ENCODE measurements at regions not wholly inside any gene's neighbourhood (a gene's known extent, or its start where the extent isn't known, plus 50 kb on each side); places are given as distances from the start of the nearest gene placed in this dataset.

- Histone ChIP-seq H3K27ac (no peak overlapping the region), H3K27me3 (no peaks in the 10 kb centered on the region), H3K9me3 (no peaks in the 10 kb centered on the region), H3K4me1 (no peaks in the 10 kb centered on the region), H3K36me3 (no peaks in the 10 kb centered on the region), H3K4me3 (no peak overlapping the region)
- DNase-seq (no peak), ATAC-seq (no peak)
- TF ChIP-seq CTCF (IDR thresholded peaks at IDR 0.05) (no peak), POLR2A (IDR thresholded peaks at IDR 0.05) (no peak)
- intact Hi-C loops (cut with DNase I), result no loop called here
These were observed 1414.5 kb downstream of the NLGN4Y start for GRCh38 chrY:15938791-15939190.

GRCh38 chrY:15951041-15951440 lies 1426.7 kb downstream of the NLGN4Y start:
- H3K27ac ChIP-seq, result no peak overlapping the region
- no peaks in the 10 kb centered on the region for H3K9me3 ChIP-seq
- no peaks in the 10 kb centered on the region for H3K36me3 ChIP-seq
- H3K27me3 ChIP-seq, result no peaks in the 10 kb centered on the region
- no peak overlapping the region for H3K4me3 ChIP-seq
- no peak for DNase-seq
- TF ChIP-seq CTCF (IDR thresholded peaks at IDR 0.05) (no peak), POLR2A (IDR thresholded peaks at IDR 0.05) (no peak)
- no peaks in the 10 kb centered on the region for H3K4me1 ChIP-seq
- intact Hi-C loops (cut with DNase I), result no loop called here
- no peak for ATAC-seq
- WGBS, 4 donors, result 49 to 51% methylated on average over 4 of the region's 4 CpGs; no CpG with 5 or more reads in 2 of the 4 donors

- H3K9me3 ChIP-seq, result no peaks in the 10 kb centered on the region
- H3K4me1 ChIP-seq, result no peaks in the 10 kb centered on the region
- no peak overlapping the region for H3K27ac ChIP-seq
- WGBS, 4 donors, result 49 to 54% methylated on average over 2 of the region's 2 CpGs; no CpG with 5 or more reads in 2 of the 4 donors
- DNase-seq, result no peak
- TF ChIP-seq CTCF (IDR thresholded peaks at IDR 0.05) (no peak), POLR2A (IDR thresholded peaks at IDR 0.05) (no peak)
- no peak overlapping the region for H3K4me3 ChIP-seq
- H3K36me3 ChIP-seq, result no peaks in the 10 kb centered on the region
- intact Hi-C loops (cut with DNase I), result no loop called here
- no peak for ATAC-seq
- no peaks in the 10 kb centered on the region for H3K27me3 ChIP-seq
These were observed 1444.5 kb downstream of the NLGN4Y start for GRCh38 chrY:15968800-15969199.

GRCh38 chrY:15973200-15973599 lies 1448.9 kb downstream of the NLGN4Y start:
- no peak for ATAC-seq

More at GRCh38 chrY:15973200-15973599, 1448.9 kb downstream of the NLGN4Y start:
- intact Hi-C loops (cut with DNase I), result no loop called here
- H3K27me3 ChIP-seq, result no peaks in the 10 kb centered on the region
- H3K27ac ChIP-seq, result no peak overlapping the region
- no peak for DNase-seq
- TF ChIP-seq CTCF (IDR thresholded peaks at IDR 0.05), result no peak
- TF ChIP-seq POLR2A (IDR thresholded peaks at IDR 0.05), result no peak
- no peaks in the 10 kb centered on the region for H3K36me3 ChIP-seq
- H3K9me3 ChIP-seq, result no peaks in the 10 kb centered on the region
- WGBS, 4 donors, result 79 to 84% methylated on average over 8 of the region's 8 CpGs; no CpG with 5 or more reads in 2 of the 4 donors
- no peaks in the 10 kb centered on the region for H3K4me1 ChIP-seq
- no peak overlapping the region for H3K4me3 ChIP-seq

Measured in heart left ventricle (tissue), 16 donors.